ENCODE measurements at regions not wholly inside any gene's neighbourhood (a gene's known extent, or its start where the extent isn't known, plus 50 kb on each side); places are given as distances from the start of the nearest gene placed in this dataset.

- DNase-seq (ENCODE audit: low read depth in 2 of 2) = no peak
These were observed 130.6 kb downstream of the EDN3 start for GRCh38 chr20:59431014-59431413.

- no peak for DNase-seq (ENCODE audit: low read depth in 2 of 2)
These were observed 134.5 kb downstream of the EDN3 start for GRCh38 chr20:59434960-59435359.

DNA sequence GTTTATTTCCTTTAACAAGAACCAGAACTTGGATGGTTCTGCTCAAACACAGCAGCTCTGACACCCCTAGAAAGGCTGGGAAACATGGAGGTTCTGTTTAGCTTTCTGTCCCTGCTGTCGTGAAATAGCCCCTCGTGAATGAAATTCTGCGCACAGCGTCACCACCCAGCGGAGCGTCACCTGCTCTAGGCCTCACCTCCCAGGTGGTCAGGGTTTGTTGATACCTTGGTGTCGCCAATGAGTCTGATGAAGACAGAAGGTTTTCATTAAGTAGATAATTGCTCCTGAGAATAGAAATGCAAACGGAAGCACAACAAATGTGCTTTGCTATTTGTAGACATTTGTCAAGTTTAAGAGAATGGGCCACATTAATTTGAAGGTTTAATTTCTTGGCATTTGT, 135.1 kb downstream of the EDN3 start:
- DNase-seq (ENCODE audit: low read depth in 2 of 2) = no peak

GRCh38 chr20:59437601-59438031, 137.2 kb downstream of the EDN3 start:
- DNase-seq (ENCODE audit: low read depth in 2 of 2) = no peak

DNA sequence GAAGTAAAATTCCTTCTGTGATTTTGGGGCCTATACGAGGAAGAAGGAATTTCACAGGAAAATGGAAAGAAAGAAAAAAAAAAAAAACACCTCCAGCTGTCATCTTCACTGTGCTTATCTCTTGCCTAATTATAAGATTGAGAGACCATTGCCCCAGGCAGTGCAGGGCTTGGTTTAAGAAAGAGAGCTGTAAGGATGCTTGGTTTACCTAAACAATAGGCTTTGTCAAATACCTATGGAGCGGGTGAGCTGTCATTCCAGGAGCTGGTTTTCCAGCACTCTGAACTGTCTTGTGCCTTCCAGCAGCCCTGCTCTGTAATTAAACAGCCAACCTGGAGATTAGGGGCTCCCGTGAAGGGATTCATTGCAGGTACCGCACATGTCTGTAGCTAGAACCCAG, 137.8 kb downstream of the EDN3 start:
- no peak for DNase-seq (ENCODE audit: low read depth in 2 of 2)

DNA sequence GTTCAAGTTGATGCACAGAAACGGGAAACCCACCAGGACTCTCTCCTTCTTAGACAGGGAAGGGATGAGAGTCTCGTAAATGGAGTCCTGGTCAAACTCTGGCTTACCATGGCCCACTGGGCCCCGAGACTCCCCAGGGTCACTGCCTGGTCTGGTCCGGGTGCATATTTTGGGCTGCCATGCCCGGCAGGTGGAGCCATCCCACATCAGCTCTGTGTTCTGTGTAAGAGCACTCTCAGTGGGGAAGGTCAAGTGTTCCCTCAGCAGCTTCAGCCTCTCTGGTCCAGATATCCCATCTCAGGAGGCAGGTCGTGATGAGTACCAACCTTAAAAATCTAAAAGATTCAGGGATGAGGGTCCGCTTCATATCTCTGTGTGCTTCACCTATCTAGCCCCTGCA, 138.8 kb downstream of the EDN3 start:
- DNase-seq (ENCODE audit: low read depth in 2 of 2) = no peak

DNA sequence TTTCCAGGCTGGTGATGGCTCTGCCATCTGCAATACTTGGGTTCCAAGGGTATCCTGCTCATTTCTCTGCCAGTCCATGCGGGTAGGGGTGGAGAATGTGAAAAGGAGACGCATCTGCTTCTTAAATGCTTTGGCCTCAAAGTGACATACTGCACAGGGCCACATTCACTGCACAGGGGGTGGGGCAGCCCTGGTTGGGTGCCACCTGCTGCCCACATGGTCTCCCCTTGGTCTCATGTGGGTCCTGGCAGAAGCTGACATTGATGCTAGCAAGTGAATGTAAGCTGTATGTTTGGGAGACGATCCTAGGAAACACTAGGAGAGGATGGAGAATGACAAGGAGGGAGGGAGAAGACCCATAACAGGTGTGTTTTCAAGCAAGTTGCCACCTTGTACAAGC, 140.9 kb downstream of the EDN3 start:
- no peak for DNase-seq (ENCODE audit: low read depth in 2 of 2)

GRCh38 chr20:59441860-59442810, 141.7 kb downstream of the EDN3 start:
- no peak for DNase-seq (ENCODE audit: low read depth in 2 of 2)

- no peak for DNase-seq (ENCODE audit: low read depth in 2 of 2)
These were observed 143.1 kb downstream of the EDN3 start for GRCh38 chr20:59443550-59443949.

GRCh38 chr20:59446376-59446775, 146.0 kb downstream of the EDN3 start:
- DNase-seq (ENCODE audit: low read depth in 2 of 2) = no peak

- DNase-seq (ENCODE audit: low read depth in 2 of 2) = no peak
These were observed 147.8 kb downstream of the EDN3 start for GRCh38 chr20:59448196-59448595.

- no peak for DNase-seq (ENCODE audit: low read depth in 2 of 2)
These were observed 148.5 kb downstream of the EDN3 start for GRCh38 chr20:59448851-59449444.

DNA sequence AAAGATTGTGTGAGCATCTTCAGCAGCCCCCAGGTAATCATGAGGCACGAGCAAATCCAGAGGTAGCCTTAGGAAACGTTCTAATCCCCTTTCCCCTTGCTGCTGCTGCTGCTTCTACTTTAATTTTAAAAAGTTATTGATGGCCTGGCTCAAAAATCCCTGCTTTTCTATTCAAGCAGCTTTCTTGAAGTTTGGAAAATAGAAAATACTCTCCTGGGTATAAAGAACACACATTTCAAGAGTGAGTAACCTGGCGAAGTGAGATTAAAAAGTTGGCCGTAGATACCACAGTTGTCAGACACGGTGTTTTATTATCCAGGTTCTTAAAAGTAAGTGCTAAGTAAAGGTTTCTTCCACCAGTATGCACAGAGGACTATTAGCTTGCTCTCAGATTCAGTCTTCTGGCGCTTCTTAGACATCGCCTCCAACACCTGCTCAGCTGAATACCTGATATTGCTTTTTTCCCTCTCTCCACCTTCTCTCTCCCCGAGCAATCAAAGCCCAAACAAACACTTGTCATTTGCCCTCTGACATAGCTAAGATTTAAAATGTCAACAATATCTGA, 150.7 kb downstream of the EDN3 start:
- no peak for DNase-seq (ENCODE audit: low read depth in 2 of 2)

DNA sequence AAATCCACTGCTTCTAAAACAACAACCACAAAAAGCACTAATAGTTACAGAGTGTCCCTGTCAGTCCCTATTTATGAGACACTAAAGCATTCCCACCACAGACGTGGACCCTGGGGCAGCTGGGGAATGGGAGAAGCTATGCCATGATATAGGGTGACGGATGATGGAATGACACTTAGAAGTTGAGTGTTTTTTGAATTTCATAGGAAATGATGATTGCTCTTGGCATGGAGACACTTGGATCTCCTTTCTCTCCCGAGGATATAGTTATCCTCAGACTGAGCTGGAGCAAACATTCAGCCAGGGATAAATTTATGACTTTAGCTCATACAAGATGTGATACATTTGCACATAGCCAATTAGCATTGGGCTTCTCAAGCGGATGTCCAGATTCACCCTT, 151.2 kb downstream of the EDN3 start:
- no peak for DNase-seq (ENCODE audit: low read depth in 2 of 2)

DNA sequence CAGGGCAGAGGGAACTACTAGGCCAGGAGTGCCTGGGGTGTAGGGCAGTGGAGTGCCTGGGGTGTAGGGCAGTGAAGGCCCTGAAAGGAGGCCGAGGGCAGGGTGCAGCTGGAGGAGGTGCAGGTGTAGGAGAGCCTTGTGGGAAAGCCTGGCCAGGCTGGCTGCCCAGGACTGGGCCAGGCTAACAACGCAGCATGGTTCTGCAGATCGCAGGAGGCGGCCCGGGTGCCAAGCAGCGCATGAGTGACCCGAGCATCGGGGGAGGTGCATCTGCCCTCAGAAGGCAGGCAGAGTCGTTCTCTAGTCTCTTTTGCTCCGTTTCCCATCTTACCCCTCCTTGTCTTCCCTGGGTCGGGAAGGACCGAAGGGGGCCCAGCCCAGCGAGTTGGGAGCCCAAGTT, 151.5 kb upstream of the PHACTR3 start:
- DNase-seq (ENCODE audit: low read depth in 2 of 2) = no peak

DNA sequence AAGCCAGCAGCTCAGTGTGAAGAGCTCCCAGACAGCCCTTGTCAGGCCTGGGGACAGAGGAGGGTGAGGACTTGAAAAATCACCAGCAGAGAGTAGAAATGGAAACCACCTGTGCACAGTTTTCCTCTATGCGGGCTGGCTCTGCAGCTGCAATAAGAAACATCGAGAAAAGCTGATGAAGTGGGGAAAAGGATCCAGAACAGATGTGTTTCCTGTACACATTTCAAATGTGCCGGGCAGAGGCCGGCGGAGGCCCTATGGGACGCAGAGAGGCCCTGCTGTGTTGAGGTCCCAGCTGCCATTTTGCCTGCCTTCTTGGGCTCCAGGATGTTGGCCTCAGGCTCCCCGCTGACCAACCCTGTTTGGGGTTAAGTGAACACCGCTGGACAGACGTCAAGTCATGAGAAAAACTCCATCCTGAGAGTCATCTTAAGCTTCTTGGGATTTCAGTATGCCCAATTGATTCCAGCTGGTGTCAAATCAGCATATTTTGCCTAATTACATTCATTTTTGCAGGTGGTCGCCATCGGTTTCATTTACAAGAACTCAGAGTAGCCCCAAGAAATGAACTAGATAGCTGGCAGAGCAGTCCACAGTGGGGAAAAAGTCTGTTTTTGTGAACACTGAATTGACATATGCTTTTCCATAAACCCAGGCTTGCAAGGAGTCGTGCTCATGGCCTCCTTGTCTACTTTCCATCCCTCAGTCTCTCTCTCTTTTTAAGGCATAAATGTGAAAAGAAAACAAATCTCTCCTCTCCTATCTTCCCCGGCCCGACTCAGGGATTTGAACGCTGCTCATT, 150.4 kb upstream of the PHACTR3 start:
- no peak for DNase-seq (ENCODE audit: low read depth in 2 of 2)

GRCh38 chr20:59455402-59456341, 148.7 kb upstream of the PHACTR3 start:
- DNase-seq (ENCODE audit: low read depth in 2 of 2) = no peak

- DNase-seq (ENCODE audit: low read depth in 2 of 2) = no peak
These were observed 147.7 kb upstream of the PHACTR3 start for GRCh38 chr20:59456342-59457279.

GRCh38 chr20:59458645-59459044, 145.7 kb upstream of the PHACTR3 start:
- no peak for DNase-seq (ENCODE audit: low read depth in 2 of 2)

- DNase-seq (ENCODE audit: low read depth in 2 of 2) = no peak
These were observed 144.8 kb upstream of the PHACTR3 start for GRCh38 chr20:59459586-59459985.

Data from stimulated activated CD4-positive, alpha-beta T cell treated with anti-CD3 and anti-CD28 coated beads, Interleukin-12 subunit alpha, Interleukin-12 subunit beta, amount 100 ng/mL, for 24 hours (primary cell).